ENCODE measurements at regions not wholly inside any gene's neighbourhood (a gene's known extent, or its start where the extent isn't known, plus 50 kb on each side); places are given as distances from the start of the nearest gene placed in this dataset.

DNA sequence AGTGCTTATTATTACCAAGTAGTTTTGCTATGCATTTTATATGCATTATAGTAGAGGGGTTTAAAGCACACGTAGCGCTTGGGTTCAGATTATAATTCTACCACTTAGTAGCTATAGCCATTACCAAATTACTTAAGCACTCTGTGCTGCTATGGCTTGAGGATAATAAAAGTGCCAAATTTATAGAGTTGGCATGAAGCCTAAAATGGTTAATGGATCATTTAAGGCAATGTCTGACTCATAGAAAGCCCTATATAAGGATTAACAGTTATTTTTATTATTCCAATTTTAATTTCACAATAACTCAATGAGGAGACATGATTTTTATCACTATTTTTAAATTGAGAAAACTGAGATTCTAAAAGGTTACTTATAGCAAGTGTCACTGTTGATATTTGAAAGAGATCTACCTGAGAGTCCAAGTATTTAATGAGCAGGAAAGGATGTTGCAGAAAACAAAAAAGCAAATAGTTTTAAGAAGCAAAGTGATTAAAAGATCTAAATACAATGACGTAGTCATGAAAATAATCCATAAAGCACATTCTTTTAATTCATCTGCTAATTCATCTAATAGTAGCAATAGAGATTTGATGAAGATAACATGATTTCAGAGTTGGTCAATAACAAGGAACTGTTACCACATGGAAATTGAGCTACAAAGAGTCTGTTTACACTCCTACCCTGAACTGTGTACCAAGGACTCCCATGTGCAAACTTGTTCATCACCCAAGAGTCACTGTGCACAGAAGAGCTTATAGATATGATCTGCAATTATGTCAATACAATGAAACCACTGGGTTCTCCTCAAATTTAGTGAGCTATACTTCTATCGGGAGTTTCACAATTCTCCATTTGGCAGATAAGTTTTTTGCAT, 78.8 kb upstream of the DTNA start:
- Histone ChIP-seq H3K27ac (no peak overlapping the region), H3K4me3 (no peak overlapping the region)
- no peak for TF ChIP-seq CTCF (IDR thresholded peaks at IDR 0.05)
- DNase-seq (ENCODE audit: low spot score): no peak

DNA sequence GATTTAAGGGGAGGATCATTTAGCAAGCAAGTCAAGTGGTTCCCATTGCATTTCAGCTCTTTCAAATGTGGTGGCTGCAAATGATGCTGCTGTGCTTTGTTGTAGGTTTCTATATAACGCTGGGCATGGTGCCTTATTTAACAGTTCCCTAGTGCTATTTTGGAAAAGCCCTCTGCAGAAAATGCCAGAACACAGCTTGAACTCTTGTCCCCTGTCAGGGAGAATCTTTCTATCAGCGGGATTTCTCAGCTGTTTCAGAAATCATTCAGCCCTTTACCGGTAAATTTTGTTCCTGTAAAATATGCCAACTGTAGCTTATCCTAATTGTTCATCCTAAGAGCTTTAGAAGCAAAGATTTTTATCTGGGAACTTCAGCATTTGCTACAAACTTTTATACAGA, 77.8 kb upstream of the DTNA start:
- no peak for TF ChIP-seq CTCF (IDR thresholded peaks at IDR 0.05)
- H3K27ac ChIP-seq: no peak overlapping the region
- no peak overlapping the region for H3K4me3 ChIP-seq
- DNase-seq (ENCODE audit: low spot score): no peak

- H3K27ac ChIP-seq: no peak overlapping the region
- DNase-seq (ENCODE audit: low spot score): no peak
- no peak overlapping the region for H3K4me3 ChIP-seq
- no peak for TF ChIP-seq CTCF (IDR thresholded peaks at IDR 0.05)
Observed at GRCh38 chr18:34633368-34633767, 76.7 kb upstream of the DTNA start.

- no peak overlapping the region for H3K27ac ChIP-seq
- TF ChIP-seq CTCF (IDR thresholded peaks at IDR 0.05): no peak
- H3K4me3 ChIP-seq: no peak overlapping the region
- no peak for DNase-seq (ENCODE audit: low spot score)
Observed at GRCh38 chr18:34637094-34637801, 72.8 kb upstream of the DTNA start.

GRCh38 chr18:34639687-34640086, 70.4 kb upstream of the DTNA start:
- DNase-seq (ENCODE audit: low spot score): no peak
- H3K27ac ChIP-seq: no peak overlapping the region
- no peak for TF ChIP-seq CTCF (IDR thresholded peaks at IDR 0.05)

DNA sequence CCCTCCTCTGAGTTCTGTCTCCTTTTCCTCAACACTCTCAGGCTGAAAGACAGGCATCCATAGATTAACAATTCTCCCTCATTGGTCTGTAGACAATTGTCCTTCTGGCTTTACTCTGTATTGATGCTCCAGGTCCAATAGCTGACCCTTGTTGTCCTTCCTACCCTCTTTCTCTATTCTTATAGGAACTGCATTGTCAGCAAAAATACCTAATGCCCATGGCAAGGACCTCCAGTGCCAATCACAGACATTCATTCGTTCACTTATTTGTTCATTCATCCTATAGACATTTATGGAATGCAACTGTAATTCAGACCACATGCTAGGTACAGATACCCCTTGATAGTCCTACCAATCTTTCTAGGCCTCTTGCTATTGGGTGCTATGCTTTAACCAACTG, 69.8 kb upstream of the DTNA start:
- TF ChIP-seq CTCF (IDR thresholded peaks at IDR 0.05): no peak
- Histone ChIP-seq H3K27ac (no peak overlapping the region), H3K4me3 (no peak overlapping the region)
- no peak for DNase-seq (ENCODE audit: low spot score)

More at GRCh38 chr18:34639687-34640086, 70.4 kb upstream of the DTNA start:
- no peak overlapping the region for H3K4me3 ChIP-seq

Data from coronary artery (tissue), 2 donors.